ENCODE measurements at regions not wholly inside any gene's neighbourhood (a gene's known extent, or its start where the extent isn't known, plus 50 kb on each side); places are given as distances from the start of the nearest gene placed in this dataset.

DNA sequence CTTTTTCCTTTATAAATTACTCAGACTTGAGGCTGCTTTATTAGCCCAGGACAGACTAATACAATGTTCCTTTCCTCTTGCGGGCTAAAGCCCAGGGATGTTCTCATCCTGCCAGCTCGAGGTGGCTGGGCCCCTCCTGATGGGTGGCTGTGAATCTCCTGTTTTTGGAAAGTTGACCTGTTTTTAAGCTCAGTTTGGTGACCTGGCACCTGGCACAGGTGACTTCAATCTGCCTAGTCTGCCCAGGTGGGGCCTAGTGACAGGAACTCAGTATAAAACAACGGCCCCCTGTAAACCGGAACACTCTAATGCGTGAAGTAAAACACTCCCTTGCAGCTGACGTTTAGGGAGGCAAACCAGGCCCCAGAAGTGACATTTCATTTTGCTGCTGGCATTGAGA lies 92.7 kb upstream of the SNTG2 start:
- WGBS (ENCODE audit: low lambda C conversion rate): 2% methylated on average over 6 of the region's 6 CpGs
- in situ Hi-C loops (cut with HindIII; ENCODE audit: extremely low pct_ligation_motif_present, low pct_unique_long_range_greater_than_20kb): no loop called here
- no peak overlapping the region for H3K4me2 ChIP-seq (ENCODE audit: low read depth, low read length)

More for the DNA sequence above, 92.7 kb upstream of the SNTG2 start:
- no peak overlapping the region for H3K4me3 ChIP-seq (replicated peaks in 1 of 3; ENCODE audit: insufficient read depth in 1 of 3, low read depth in 2 of 3, low read length in 3 of 3)
- H3K4me1 ChIP-seq (ENCODE audit: insufficient read depth, low read length): no peaks in the 10 kb centered on the region
- FAIRE-seq (no peak), DNase-seq (ENCODE audit: low spot score) (no peak), ATAC-seq (no peak)
- ChIA-PET POLR2A (no interaction called here), CTCF (ENCODE audit: low intra/inter-chr PET ratio, low total read pairs) (interaction anchor here (1.3 kb wide), 1 partner anchor 688 kb away, joined by 3 read pairs; no protein-coding TSS in a partner anchor)
- H3K27me3 ChIP-seq (ENCODE audit: control insufficient read depth in 1 of 2, insufficient read depth in 2 of 2, low read length in 2 of 2): peaks cover 8 to 34% of the 10 kb centered on the region in 2 experiments; a peak in 2 of 5 replicates
- H3K9me3 ChIP-seq (ENCODE audit: low read length): no peaks in the 10 kb centered on the region
- H3K36me3 ChIP-seq (replicated peaks in 1 of 2; ENCODE audit: control insufficient read depth in 1 of 2, insufficient read depth in 2 of 2, low read length in 2 of 2): no peaks in the 10 kb centered on the region
- TF ChIP-seq MXD4 (CRISPR knock-in tag; IDR thresholded peaks at IDR 0.05) (no peak), MIXL1 (CRISPR knock-in tag; IDR thresholded peaks at IDR 0.05) (no peak), HNRNPH1 (optimal IDR thresholded peaks at IDR 0.05; ENCODE audit: low read depth, low read length) (no peak), ZNF335 (CRISPR knock-in tag; IDR thresholded peaks at IDR 0.05) (no peak), ZSCAN20 (CRISPR knock-in tag; IDR thresholded peaks at IDR 0.05; ENCODE audit: borderline replicate concordance) (no peak), SP140L (CRISPR knock-in tag; IDR thresholded peaks at IDR 0.05; ENCODE audit: borderline replicate concordance) (no peak), ZNF713 (CRISPR knock-in tag; IDR thresholded peaks at IDR 0.05) (no peak), FOXM1 (CRISPR knock-in tag; IDR thresholded peaks at IDR 0.05) (no peak)
- TF ChIP-seq, protein P1, sequence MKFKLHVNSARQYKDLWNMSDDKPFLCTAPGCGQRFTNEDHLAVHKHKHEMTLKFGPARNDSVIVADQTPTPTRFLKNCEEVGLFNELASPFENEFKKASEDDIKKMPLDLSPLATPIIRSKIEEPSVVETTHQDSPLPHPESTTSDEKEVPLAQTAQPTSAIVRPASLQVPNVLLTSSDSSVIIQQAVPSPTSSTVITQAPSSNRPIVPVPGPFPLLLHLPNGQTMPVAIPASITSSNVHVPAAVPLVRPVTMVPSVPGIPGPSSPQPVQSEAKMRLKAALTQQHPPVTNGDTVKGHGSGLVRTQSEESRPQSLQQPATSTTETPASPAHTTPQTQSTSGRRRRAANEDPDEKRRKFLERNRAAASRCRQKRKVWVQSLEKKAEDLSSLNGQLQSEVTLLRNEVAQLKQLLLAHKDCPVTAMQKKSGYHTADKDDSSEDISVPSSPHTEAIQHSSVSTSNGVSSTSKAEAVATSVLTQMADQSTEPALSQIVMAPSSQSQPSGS (CRISPR knock-in tag; IDR thresholded peaks at IDR 0.05): no peak
- TF ChIP-seq, protein P2, sequence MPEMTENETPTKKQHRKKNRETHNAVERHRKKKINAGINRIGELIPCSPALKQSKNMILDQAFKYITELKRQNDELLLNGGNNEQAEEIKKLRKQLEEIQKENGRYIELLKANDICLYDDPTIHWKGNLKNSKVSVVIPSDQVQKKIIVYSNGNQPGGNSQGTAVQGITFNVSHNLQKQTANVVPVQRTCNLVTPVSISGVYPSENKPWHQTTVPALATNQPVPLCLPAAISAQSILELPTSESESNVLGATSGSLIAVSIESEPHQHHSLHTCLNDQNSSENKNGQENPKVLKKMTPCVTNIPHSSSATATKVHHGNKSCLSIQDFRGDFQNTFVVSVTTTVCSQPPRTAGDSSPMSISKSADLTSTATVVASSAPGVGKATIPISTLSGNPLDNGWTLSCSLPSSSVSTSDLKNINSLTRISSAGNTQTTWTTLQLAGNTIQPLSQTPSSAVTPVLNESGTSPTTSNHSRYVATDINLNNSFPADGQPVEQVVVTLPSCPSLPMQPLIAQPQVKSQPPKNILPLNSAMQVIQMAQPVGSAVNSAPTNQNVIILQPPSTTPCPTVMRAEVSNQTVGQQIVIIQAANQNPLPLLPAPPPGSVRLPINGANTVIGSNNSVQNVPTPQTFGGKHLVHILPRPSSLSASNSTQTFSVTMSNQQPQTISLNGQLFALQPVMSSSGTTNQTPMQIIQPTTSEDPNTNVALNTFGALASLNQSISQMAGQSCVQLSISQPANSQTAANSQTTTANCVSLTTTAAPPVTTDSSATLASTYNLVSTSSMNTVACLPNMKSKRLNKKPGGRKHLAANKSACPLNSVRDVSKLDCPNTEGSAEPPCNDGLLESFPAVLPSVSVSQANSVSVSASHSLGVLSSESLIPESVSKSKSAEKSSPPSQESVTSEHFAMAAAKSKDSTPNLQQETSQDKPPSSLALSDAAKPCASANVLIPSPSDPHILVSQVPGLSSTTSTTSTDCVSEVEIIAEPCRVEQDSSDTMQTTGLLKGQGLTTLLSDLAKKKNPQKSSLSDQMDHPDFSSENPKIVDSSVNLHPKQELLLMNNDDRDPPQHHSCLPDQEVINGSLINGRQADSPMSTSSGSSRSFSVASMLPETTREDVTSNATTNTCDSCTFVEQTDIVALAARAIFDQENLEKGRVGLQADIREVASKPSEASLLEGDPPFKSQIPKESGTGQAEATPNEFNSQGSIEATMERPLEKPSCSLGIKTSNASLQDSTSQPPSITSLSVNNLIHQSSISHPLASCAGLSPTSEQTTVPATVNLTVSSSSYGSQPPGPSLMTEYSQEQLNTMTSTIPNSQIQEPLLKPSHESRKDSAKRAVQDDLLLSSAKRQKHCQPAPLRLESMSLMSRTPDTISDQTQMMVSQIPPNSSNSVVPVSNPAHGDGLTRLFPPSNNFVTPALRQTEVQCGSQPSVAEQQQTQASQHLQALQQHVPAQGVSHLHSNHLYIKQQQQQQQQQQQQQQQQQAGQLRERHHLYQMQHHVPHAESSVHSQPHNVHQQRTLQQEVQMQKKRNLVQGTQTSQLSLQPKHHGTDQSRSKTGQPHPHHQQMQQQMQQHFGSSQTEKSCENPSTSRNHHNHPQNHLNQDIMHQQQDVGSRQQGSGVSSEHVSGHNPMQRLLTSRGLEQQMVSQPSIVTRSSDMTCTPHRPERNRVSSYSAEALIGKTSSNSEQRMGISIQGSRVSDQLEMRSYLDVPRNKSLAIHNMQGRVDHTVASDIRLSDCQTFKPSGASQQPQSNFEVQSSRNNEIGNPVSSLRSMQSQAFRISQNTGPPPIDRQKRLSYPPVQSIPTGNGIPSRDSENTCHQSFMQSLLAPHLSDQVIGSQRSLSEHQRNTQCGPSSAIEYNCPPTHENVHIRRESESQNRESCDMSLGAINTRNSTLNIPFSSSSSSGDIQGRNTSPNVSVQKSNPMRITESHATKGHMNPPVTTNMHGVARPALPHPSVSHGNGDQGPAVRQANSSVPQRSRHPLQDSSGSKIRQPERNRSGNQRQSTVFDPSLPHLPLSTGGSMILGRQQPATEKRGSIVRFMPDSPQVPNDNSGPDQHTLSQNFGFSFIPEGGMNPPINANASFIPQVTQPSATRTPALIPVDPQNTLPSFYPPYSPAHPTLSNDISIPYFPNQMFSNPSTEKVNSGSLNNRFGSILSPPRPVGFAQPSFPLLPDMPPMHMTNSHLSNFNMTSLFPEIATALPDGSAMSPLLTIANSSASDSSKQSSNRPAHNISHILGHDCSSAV (CRISPR knock-in tag; IDR thresholded peaks at IDR 0.05; ENCODE audit: borderline replicate concordance): no peak
- intact Hi-C loops (cut with micrococcal nuclease; ENCODE audit: unreplicated experiment): no loop called here
- no peak overlapping the region for H3K9ac ChIP-seq (ENCODE audit: insufficient read depth, low read depth, low read length)
- no peak overlapping the region for H2AFZ ChIP-seq (ENCODE audit: low read length)
- no peaks in the 10 kb centered on the region for H4K20me1 ChIP-seq (ENCODE audit: insufficient read depth, low read length)
- no peak overlapping the region for H3K27ac ChIP-seq (ENCODE audit: extremely low read length, insufficient read depth, low read length)
- H3K79me2 ChIP-seq (ENCODE audit: insufficient read depth, low read length): no peaks in the 10 kb centered on the region
- no TSS peak for BruUV-seq (replicated peaks)
